SK-N-SH (cell line): ENCODE measurements at regions not wholly inside any gene's neighbourhood (a gene's known extent, or its start where the extent isn't known, plus 50 kb on each side); places are given as distances from the start of the nearest gene placed in this dataset.

Experiments used
- CTCF ChIA-PET: fragments of 300-600, 350-600 bp; formaldehyde crosslinking; extraction: SDS; loops from one replicate; lab custom pipeline; 2021; lab: Yijun Ruan, JAX
- POLR2A ChIA-PET: fragments of 350-600 bp; sonication (Branson Sonifier 250); formaldehyde crosslinking; extraction: SDS; loops from one replicate; lab custom pipeline; 2020; ENCODE audit warnings: antibody characterized with exemption, inconsistent platforms; lab: Yijun Ruan, JAX
- DNase-seq: peaks from one replicate; pipeline ENCODE4 v3.0.0; 2012
- H2AFZ ChIP-seq: fragments of 200-600 bp; sonication (generic); 2 replicates; pipeline ENCODE4 v1.8.1; 2016; ENCODE audit warnings: antibody characterized with exemption, mild to moderate bottlenecking, low read depth
- H3F3A ChIP-seq: fragments of 200-600 bp; sonication (generic); replicated peaks from 2 replicates; pipeline ENCODE3; 2016; ENCODE audit warnings: antibody characterized with exemption, mild to moderate bottlenecking; ENCODE audit not compliant: insufficient read depth
- H3K27ac ChIP-seq, 2 experiments: fragments of 200-500 bp in 1 of 2; fragments of 200-600 bp in 1 of 2; sonication (Bioruptor generic) in 1 of 2; sonication (generic), shearing (Covaris generic) in 1 of 2; 2 replicates each; pipeline versions ENCODE4 v1.5.1 to v1.6.1; 2014 to 2016; ENCODE audit warnings: low read depth in 2 of 2, inconsistent platforms in 1 of 2, low read length in 1 of 2, mild to moderate bottlenecking in 1 of 2, mixed read lengths in 1 of 2
- H3K27me3 ChIP-seq: fragments of 200-600 bp; sonication (generic), shearing (Covaris generic); 2 replicates; pipeline ENCODE4 v1.6.1; 2016; ENCODE audit warnings: mixed run types; ENCODE audit not compliant: insufficient read depth
- H3K36me3 ChIP-seq, 2 experiments: fragments of 200-500 bp in 1 of 2; fragments of 200-600 bp in 1 of 2; sonication (Bioruptor generic) in 1 of 2; sonication (generic) in 1 of 2; replicated peaks in 1 of 2; 2 replicates each; pipeline versions ENCODE3 to v1.5.1; 2014 to 2016; ENCODE audit warnings: low read length in 1 of 2, mild to moderate bottlenecking in 1 of 2; ENCODE audit not compliant: insufficient read depth in 2 of 2, control insufficient read depth in 1 of 2
- H3K4me1 ChIP-seq, 2 experiments: fragments of 200-500 bp in 1 of 2; fragments of 200-600 bp in 1 of 2; sonication (Bioruptor generic) in 1 of 2; sonication (generic), shearing (Covaris generic) in 1 of 2; 2 replicates each; pipeline versions ENCODE4 v1.5.1 to v1.6.1; 2014 to 2016; ENCODE audit warnings: low read depth in 1 of 2, low read length in 1 of 2, mixed run types in 1 of 2; ENCODE audit not compliant: insufficient read depth in 2 of 2, control insufficient read depth in 1 of 2
- H3K4me2 ChIP-seq: fragments of 200-600 bp; sonication (generic), shearing (Covaris generic); 2 replicates; pipeline ENCODE4 v1.6.1; 2017; ENCODE audit warnings: mixed run types
- H3K4me3 ChIP-seq, 2 experiments: fragments of 200-500 bp in 1 of 2; fragments of 200-600 bp in 1 of 2; sonication (Bioruptor generic) in 1 of 2; sonication (generic), shearing (Covaris generic) in 1 of 2; 2 replicates each; pipeline versions ENCODE4 v1.5.1 to v1.8.1; 2014 to 2016; ENCODE audit warnings: low read depth in 2 of 2, inconsistent platforms in 1 of 2, low read length in 1 of 2, mild to moderate bottlenecking in 1 of 2, mixed read lengths in 1 of 2, moderate library complexity in 1 of 2
- H3K79me2 ChIP-seq: fragments of 200-600 bp; sonication (generic); 2 replicates; pipeline ENCODE4 v1.8.1; 2017; ENCODE audit warnings: mild to moderate bottlenecking; ENCODE audit not compliant: insufficient read depth
- H3K9ac ChIP-seq: fragments of 200-600 bp; sonication (generic); 2 replicates; pipeline ENCODE4 v1.6.1; 2017; ENCODE audit warnings: mixed run types
- H3K9me2 ChIP-seq: fragments of 200-600 bp; sonication (generic); 2 replicates; pipeline ENCODE4 v1.6.1; 2017; ENCODE audit warnings: mixed run types
- H3K9me3 ChIP-seq: fragments of 200-600 bp; sonication (generic); 2 replicates; pipeline ENCODE4 v1.6.1; 2017; ENCODE audit warnings: mixed run types, mild to moderate bottlenecking, moderate library complexity
- H4K20me1 ChIP-seq: fragments of 200-600 bp; sonication (generic); 2 replicates; pipeline ENCODE4 v1.6.1; 2017; ENCODE audit warnings: mild to moderate bottlenecking, mixed run types; ENCODE audit not compliant: insufficient read depth
- CHD2 ChIP-seq: fragments of 150-350 bp; IDR thresholded peaks from 2 replicates; pipeline ENCODE4 v1.6.1; 2018; ENCODE audit warnings: low read length; ENCODE audit not compliant: partially characterized antibody
- CTCF ChIP-seq: fragments of 200-600 bp; sonication (generic); IDR thresholded peaks from 2 replicates; pipeline ENCODE4 v1.6.1; 2017; ENCODE audit warnings: antibody characterized with exemption, mild to moderate bottlenecking, moderate library complexity
- EP300 ChIP-seq, 2 experiments: IDR thresholded peaks; 2 replicates each; pipeline versions ENCODE4 v1.4.0 to v1.6.1; 2012; ENCODE audit warnings: borderline replicate concordance in 1 of 2, low read depth in 1 of 2, low read length in 1 of 2
- EZH2phosphoT487 ChIP-seq: fragments of 200-600 bp; sonication (generic); IDR thresholded peaks from 2 replicates; pipeline ENCODE4 v1.6.1; 2017; ENCODE audit warnings: low read depth, mixed run types, mild to moderate bottlenecking, antibody characterized with exemption, moderate library complexity, borderline replicate concordance
- GABPA ChIP-seq: IDR thresholded peaks from 2 replicates; pipeline ENCODE4 v1.4.0; 2012; ENCODE audit warnings: low read depth, mild to moderate bottlenecking
- GATA2 ChIP-seq: sonication (generic); formaldehyde crosslinking; IDR thresholded peaks from 2 replicates; pipeline ENCODE4 v1.5.0; 2020; ENCODE audit warnings: mild to moderate bottlenecking, missing genetic modification reagents
- IRF3 ChIP-seq: fragments of 150-350 bp; IDR thresholded peaks from 2 replicates; pipeline ENCODE4 v1.6.1; 2016; ENCODE audit warnings: mild to moderate bottlenecking, low read depth, low read length
- JUND ChIP-seq: IDR thresholded peaks from 2 replicates; pipeline ENCODE4 v1.4.0; 2012
- NFIC ChIP-seq: IDR thresholded peaks from 2 replicates; pipeline ENCODE4 v1.4.0; 2012; ENCODE audit warnings: borderline replicate concordance
- NRF1 ChIP-seq: IDR thresholded peaks from 2 replicates; pipeline ENCODE4 v1.6.1; 2012; ENCODE audit warnings: low read depth, mild to moderate bottlenecking, low read length
- PBX3 ChIP-seq: IDR thresholded peaks from 2 replicates; pipeline ENCODE4; 2012
- POLR2AphosphoS5 ChIP-seq: IDR thresholded peaks from 2 replicates; pipeline ENCODE4 v1.6.1; 2012; ENCODE audit warnings: low read depth, low read length
- RCOR1 ChIP-seq: fragments of 150-350 bp; IDR thresholded peaks from 2 replicates; pipeline ENCODE4 v1.6.1; 2017; ENCODE audit warnings: antibody characterized with exemption, low read length
- RFX5 ChIP-seq: IDR thresholded peaks from 2 replicates; pipeline ENCODE4 v1.6.1; 2012; ENCODE audit warnings: mild to moderate bottlenecking, improper control_type of control experiment, low read length
- SIN3A ChIP-seq: IDR thresholded peaks from 2 replicates; pipeline ENCODE4 v1.6.1; 2012; ENCODE audit warnings: low read depth, mild to moderate bottlenecking, low read length, moderate library complexity, borderline replicate concordance
- TCF12 ChIP-seq: IDR thresholded peaks from 2 replicates; pipeline ENCODE4 v1.4.0; 2012
- TEAD4 ChIP-seq: IDR thresholded peaks from 2 replicates; pipeline ENCODE4 v1.4.0; 2012; ENCODE audit warnings: mild to moderate bottlenecking, borderline replicate concordance; ENCODE audit not compliant: insufficient read depth
- USF1 ChIP-seq: IDR thresholded peaks from 2 replicates; pipeline ENCODE4 v1.4.0; 2012; ENCODE audit warnings: low read depth, borderline replicate concordance
- USF2 ChIP-seq: fragments of 150-350 bp; IDR thresholded peaks from 2 replicates; pipeline ENCODE4 v1.6.1; 2017; ENCODE audit warnings: antibody characterized with exemption, low read length, low read depth, borderline replicate concordance
- WGBS: methylation state at CpG from one replicate; pipeline ENCODE4 v1.1.6; 2017; ENCODE audit warnings: low lambda C conversion rate; 5-methylcytosine and 5-hydroxymethylcytosine counted together

GRCh38 chr10:4117604-4118003 lies 332.6 kb upstream of the KLF6 start:
- no peaks in the 10 kb centered on the region for H3K9me3 ChIP-seq
- no peaks in the 10 kb centered on the region for H3K27me3 ChIP-seq
- ChIA-PET POLR2A (no interaction called here), CTCF (interaction anchor here (1.0 kb wide), 1 partner anchor 25 kb away, joined by 3 read pairs; no protein-coding TSS in a partner anchor)
- H3K9ac ChIP-seq: no peak overlapping the region
- H3K4me3 ChIP-seq: no peak overlapping the region
- no peak overlapping the region for H3K4me2 ChIP-seq
- DNase-seq: no peak
- no peaks in the 10 kb centered on the region for H3K36me3 ChIP-seq
- 100% methylated on average over 1 of the region's 1 CpG for WGBS
- H3F3A ChIP-seq: peaks cover 5% of the 10 kb centered on the region
- H3K27ac ChIP-seq: no peak overlapping the region
- no peaks in the 10 kb centered on the region for H3K79me2 ChIP-seq
- no peaks in the 10 kb centered on the region for H4K20me1 ChIP-seq
- no peak overlapping the region for H2AFZ ChIP-seq
- TF ChIP-seq NRF1 (no peak), CTCF (no peak), RCOR1 (no peak), JUND (no peak), GABPA (no peak), IRF3 (no peak), TEAD4 (no peak), SIN3A (no peak), POLR2AphosphoS5 (no peak), USF2 (no peak), CHD2 (no peak)
- H3K9me2 ChIP-seq: no peaks in the 10 kb centered on the region
- H3K4me1 ChIP-seq: no peaks in the 10 kb centered on the region; a peak in 1 of 4 replicates

GRCh38 chr10:4111643-4112042 lies 326.6 kb upstream of the KLF6 start:
- CTCF ChIA-PET: interaction anchor here (0.9 kb wide), 1 partner anchor 12 kb away, joined by 3 read pairs; no protein-coding TSS in a partner anchor
- 81% methylated on average over 1 of the region's 1 CpG for WGBS
- POLR2A ChIA-PET: no interaction called here
- peaks cover 0 to 17% of the 10 kb centered on the region in 2 experiments; a peak in 2 of 4 replicates for H3K4me1 ChIP-seq
- no peaks in the 10 kb centered on the region for H3K9me2 ChIP-seq
- H3K4me2 ChIP-seq: no peak overlapping the region
- H3K79me2 ChIP-seq: no peaks in the 10 kb centered on the region
- no peaks in the 10 kb centered on the region for H3K36me3 ChIP-seq
- no peaks in the 10 kb centered on the region for H3K9me3 ChIP-seq
- H3K27me3 ChIP-seq: no peaks in the 10 kb centered on the region
- no peak overlapping the region for H2AFZ ChIP-seq
- no peak for DNase-seq
- H3F3A ChIP-seq: peaks cover 16% of the 10 kb centered on the region
- H3K27ac ChIP-seq: peak overlapping the region in 1 of 2 experiments; percentile 61; a peak in 1 of 4 replicates
- H4K20me1 ChIP-seq: no peaks in the 10 kb centered on the region
- no peak overlapping the region for H3K4me3 ChIP-seq
- no peak overlapping the region for H3K9ac ChIP-seq
- peak; percentile 36; the same call in 1 of the 2 replicates for TF ChIP-seq NFIC
- TF ChIP-seq GABPA: no peak
- TF ChIP-seq TCF12: peak; percentile 64
- TF ChIP-seq USF1: no peak
- peak in 1 of 2 experiments; percentile 44; a peak in 1 of 4 replicates for TF ChIP-seq EP300 (IDR thresholded peaks at IDR 0.05; ENCODE audit: borderline replicate concordance in 1 of 2, low read depth in 1 of 2, low read length in 1 of 2)
- no peak for TF ChIP-seq RFX5
- TF ChIP-seq PBX3: peak; percentile 88
- TF ChIP-seq GATA2 (CRISPR knock-in tag): no peak
- TF ChIP-seq JUND: peak; percentile 36
- TF ChIP-seq EZH2phosphoT487: no peak
